ENCODE measurements at regions not wholly inside any gene's neighbourhood (a gene's known extent, or its start where the extent isn't known, plus 50 kb on each side); places are given as distances from the start of the nearest gene placed in this dataset.

DNA sequence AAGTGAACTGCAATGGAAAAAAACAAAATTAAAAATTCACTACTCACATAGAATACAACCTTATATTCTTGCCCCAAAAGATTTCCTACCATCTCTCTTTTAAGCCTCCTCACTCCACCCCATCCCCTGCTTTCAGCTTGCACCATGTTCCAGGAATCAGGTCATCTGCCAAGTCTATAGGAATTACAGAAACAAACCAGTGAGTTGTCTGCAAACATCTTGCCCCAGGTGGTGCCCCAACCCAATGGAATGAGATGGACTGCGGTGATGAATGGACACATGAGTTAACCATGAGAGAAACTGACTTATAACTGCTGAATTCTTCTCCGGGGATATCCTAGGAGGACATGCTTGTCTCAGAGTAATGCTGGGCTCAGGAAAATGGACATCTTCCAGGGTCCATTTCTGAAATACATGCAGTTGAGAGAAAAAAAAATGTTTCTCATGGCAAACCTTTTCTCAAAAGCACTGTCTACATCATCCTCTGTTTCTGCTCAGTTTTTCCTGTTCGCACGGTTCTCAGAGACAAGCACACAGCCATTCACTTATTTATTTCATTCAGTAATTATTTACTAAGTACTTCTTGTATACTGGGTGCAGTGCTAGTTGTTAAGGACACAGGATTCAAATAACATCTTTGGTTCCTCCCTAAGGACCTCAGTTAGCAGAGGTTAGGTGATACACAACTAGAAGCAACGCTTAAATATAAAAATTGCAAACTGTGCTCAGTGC, 350.0 kb downstream of the RND3 start:
- TF ChIP-seq, protein P1, sequence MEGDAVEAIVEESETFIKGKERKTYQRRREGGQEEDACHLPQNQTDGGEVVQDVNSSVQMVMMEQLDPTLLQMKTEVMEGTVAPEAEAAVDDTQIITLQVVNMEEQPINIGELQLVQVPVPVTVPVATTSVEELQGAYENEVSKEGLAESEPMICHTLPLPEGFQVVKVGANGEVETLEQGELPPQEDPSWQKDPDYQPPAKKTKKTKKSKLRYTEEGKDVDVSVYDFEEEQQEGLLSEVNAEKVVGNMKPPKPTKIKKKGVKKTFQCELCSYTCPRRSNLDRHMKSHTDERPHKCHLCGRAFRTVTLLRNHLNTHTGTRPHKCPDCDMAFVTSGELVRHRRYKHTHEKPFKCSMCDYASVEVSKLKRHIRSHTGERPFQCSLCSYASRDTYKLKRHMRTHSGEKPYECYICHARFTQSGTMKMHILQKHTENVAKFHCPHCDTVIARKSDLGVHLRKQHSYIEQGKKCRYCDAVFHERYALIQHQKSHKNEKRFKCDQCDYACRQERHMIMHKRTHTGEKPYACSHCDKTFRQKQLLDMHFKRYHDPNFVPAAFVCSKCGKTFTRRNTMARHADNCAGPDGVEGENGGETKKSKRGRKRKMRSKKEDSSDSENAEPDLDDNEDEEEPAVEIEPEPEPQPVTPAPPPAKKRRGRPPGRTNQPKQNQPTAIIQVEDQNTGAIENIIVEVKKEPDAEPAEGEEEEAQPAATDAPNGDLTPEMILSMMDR (conservative IDR thresholded peaks at IDR 0.05; ENCODE audit: low read length): no peak
- no peak for TF ChIP-seq EZH2phosphoT487 (IDR thresholded peaks at IDR 0.05; ENCODE audit: borderline replicate concordance)

All from Loucy (cell line).